HUDEP-2 (cell line): ENCODE measurements at regions not wholly inside any gene's neighbourhood (a gene's known extent, or its start where the extent isn't known, plus 50 kb on each side); places are given as distances from the start of the nearest gene placed in this dataset.

ENCODE experiments used
- DNase-seq, 76 experiments: peaks; one replicate each; lab custom pipeline; 2025; ENCODE audit not compliant: unreplicated experiment in 76 of 76; lab: John Stamatoyannopoulos, UW

DNA sequence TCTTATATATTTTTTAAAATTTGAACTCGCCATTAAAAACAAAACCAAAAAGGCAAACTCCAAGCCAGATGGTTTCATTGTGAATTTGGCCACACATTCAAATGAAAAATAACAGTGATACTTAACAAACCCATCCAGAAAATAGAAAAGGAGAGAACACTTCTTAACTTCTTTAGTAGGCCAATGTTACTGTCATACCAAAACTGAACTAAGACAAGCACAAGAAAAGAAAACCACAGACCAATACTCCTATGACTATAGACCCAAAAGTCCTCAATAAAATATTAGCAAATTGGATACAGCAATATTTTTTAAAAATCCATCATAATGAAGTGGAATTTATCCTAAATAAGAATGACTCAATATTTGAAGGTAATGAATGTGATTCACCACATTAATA lies 73.5 kb upstream of the ALDH1A3 start:
- DNase-seq: no peak

DNA sequence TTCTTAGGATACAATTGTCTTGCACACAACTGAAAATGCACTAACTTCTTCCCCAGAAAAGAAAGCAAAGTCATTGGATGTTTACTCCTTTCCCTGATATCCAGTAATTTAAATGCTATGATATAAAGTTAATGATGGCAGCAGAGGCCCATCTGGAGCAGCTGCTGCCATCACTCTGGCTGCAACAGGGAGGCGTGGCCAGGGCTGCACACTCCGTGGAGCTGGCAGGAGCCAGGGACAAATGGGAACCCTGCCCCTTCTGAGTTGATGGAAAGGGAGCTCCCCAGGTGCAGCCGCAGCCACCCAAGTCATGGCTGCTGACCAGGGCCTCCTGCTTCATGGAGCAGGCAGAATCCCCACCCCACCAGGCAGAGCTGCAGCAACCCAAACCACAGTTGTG lies 72.6 kb upstream of the ALDH1A3 start:
- no peak for DNase-seq

DNA sequence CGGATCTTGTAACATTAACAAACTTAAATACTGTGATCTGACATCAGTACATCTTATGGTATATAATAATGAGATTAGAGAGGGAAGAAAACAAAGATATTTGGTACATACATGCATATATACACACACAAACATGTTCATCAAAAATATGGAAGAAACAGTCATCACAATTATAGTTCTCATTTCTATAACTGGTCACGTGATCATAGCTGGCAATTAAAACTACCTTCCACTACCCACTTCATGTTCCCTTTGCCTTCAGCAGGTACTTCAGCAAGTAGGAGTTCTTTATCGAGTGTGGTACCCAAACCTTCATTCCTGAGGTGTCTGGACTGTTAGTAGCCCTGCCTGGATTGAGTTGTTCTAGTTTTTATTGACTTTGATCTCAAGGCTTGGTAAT lies 70.9 kb upstream of the ALDH1A3 start:
- no peak for DNase-seq

DNA sequence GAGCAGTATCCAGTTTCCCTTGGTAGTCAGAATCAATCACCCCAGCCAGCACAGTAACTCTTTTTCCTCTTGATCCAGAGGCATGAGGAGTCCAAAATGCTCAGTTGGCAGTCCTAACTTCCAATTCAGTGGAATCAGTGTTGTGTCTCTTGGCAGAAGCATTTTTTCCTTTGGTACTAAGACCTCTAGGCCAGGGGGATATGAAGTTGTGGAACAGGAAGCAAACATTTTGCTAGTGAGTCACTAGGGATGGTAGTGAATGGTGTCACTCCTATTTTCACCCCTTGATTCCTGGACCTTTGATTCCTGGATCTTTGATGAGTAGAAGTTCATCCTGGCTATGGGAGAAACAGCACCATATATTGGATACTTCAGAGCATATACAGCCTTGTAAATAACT lies 70.5 kb upstream of the ALDH1A3 start:
- DNase-seq: no peak

DNA sequence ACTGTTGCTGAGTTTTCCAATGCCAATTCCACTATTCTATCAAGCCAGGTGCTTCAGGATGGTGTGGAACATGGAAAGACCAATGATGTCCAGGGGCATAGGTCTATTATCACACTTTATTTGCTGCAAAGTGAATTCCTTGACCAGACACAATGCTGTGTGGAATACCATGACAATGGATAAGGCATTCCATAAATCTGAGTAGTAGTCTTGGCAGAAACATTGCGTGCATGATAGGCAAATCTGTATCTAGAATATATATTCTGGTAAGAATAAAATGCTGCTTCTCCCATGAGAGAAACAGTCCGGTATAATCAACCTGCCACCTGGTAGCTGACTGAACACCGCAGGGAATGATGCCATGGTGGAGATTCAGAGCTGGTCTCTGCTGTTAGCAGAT lies 70.0 kb upstream of the ALDH1A3 start:
- no peak for DNase-seq

DNA sequence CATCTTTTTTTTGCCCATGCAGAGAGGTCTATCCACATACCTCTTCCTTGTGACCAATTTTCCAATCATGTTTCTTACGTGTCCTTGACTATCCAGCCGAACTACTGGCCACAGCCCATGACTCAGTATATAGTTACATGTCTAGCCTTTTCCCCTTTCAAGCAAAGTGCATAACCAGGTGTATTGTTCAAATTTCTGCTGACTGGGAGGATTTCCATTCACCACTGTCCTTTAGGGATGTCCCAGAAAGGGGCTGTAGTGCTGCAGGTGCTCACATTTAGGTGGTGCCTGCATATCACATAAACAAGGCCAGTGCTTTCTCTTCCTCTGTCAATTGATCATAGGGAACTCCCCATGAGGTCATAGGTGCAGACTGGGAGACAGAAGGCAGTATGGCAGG lies 69.4 kb upstream of the ALDH1A3 start:
- no peak for DNase-seq

- DNase-seq: no peak
Observed at GRCh38 chr15:100810831-100811230, 68.8 kb upstream of the ALDH1A3 start.

GRCh38 chr15:100812802-100813201 lies 66.8 kb upstream of the ALDH1A3 start:
- DNase-seq: no peak

GRCh38 chr15:100818927-100819326 lies 60.7 kb upstream of the ALDH1A3 start:
- no peak for DNase-seq

DNA sequence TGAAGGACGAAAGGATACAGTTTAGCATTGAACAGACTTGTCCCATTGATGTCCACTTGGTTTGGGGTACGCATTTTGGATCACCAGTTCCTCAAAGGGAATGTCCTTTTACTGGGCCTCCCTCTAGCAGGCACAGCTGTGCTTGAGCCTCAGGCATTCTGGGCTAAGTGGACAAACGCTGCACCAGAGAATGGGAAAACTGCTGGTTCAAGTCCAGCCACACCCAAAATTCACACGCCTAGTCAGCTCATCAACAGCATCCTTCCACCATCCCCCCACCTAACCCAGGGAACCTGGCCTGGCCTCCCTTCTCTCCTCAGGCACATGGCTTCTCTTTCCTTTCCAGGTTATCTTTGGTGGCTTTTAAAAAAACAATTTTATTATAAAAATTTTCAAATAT lies 59.1 kb upstream of the ALDH1A3 start:
- no peak for DNase-seq

GRCh38 chr15:100821327-100821726 lies 58.3 kb upstream of the ALDH1A3 start:
- DNase-seq: no peak

- no peak for DNase-seq
Observed at GRCh38 chr15:100824211-100824610, 55.4 kb upstream of the ALDH1A3 start.

- DNase-seq: no peak
Observed at GRCh38 chr15:100829457-100829856, 50.2 kb upstream of the ALDH1A3 start.
